CD4-positive, alpha-beta T cell (primary cell): ENCODE measurements at regions not wholly inside any gene's neighbourhood (a gene's known extent, or its start where the extent isn't known, plus 50 kb on each side); places are given as distances from the start of the nearest gene placed in this dataset.

Experiments used
- ATAC-seq: fragments of 200-7000 bp; cut with Tn5 transposase; one replicate; pipeline ENCODE4 v1.10.0; 2022; ENCODE audit warnings: mild to moderate bottlenecking; ENCODE audit not compliant: poor library complexity
- CTCF ChIA-PET: fragments of 350-600 bp; sonication (Branson Sonifier 250); formaldehyde crosslinking; loops from one replicate; lab custom pipeline; 2021; ENCODE audit warnings: antibody characterized with exemption, inconsistent platforms; lab: Charles Lee
- POLR2A ChIA-PET: fragments of 350-600 bp; sonication (Branson Sonifier 250); formaldehyde crosslinking; loops from one replicate; lab custom pipeline; 2021; ENCODE audit warnings: antibody characterized with exemption, inconsistent platforms; lab: Charles Lee
- DNase-seq, 14 experiments: peaks; one replicate each; pipeline ENCODE4 v3.0.0-alpha.2; 2013 to 2020; ENCODE audit warnings: mixed read lengths in 2 of 14
- H3K27ac ChIP-seq, 2 donors: one replicate each; pipeline versions ENCODE4 v1.5.1 to v1.7.0; 2013; ENCODE audit warnings: low read length in 2 of 2, low read depth in 1 of 2, mild to moderate bottlenecking in 1 of 2
- H3K27me3 ChIP-seq, 2 experiments: 1 replicate in 1 of 2; 2 replicates in 1 of 2; pipeline versions ENCODE4 v1.6.1 to v1.7.0; 2013; ENCODE audit warnings: low read length in 2 of 2, control low read depth in 1 of 2, mild to moderate bottlenecking in 1 of 2, moderate library complexity in 1 of 2; ENCODE audit not compliant: insufficient read depth in 2 of 2, control insufficient read depth in 1 of 2
- H3K36me3 ChIP-seq: one replicate; pipeline ENCODE4 v1.6.1; 2013; ENCODE audit warnings: low read length, control low read depth; ENCODE audit not compliant: insufficient read depth
- H3K4me1 ChIP-seq: one replicate; pipeline ENCODE4 v1.6.1; 2013; ENCODE audit warnings: low read length, control low read depth; ENCODE audit not compliant: insufficient read depth
- H3K4me3 ChIP-seq: one replicate; pipeline ENCODE4 v1.5.1; 2013; ENCODE audit warnings: mild to moderate bottlenecking, low read length, moderate library complexity
- H3K9me3 ChIP-seq, 2 experiments: 1 replicate in 1 of 2; 2 replicates in 1 of 2; pipeline versions ENCODE4 v1.6.1 to v1.7.0; 2013; ENCODE audit warnings: low read length in 2 of 2, mild to moderate bottlenecking in 2 of 2, control low read depth in 1 of 2, moderate library complexity in 1 of 2; ENCODE audit not compliant: control insufficient read depth in 1 of 2, insufficient read depth in 1 of 2
- H3K27ac Mint-ChIP-seq: one replicate; pipeline ENCODE4 v1.8.0; 2020; ENCODE audit warnings: mixed read lengths
- H3K27me3 Mint-ChIP-seq: one replicate; pipeline ENCODE4 v1.8.0; 2021; ENCODE audit warnings: mixed read lengths
- H3K36me3 Mint-ChIP-seq: one replicate; pipeline ENCODE4 v1.8.0; 2021; ENCODE audit warnings: low read depth, mixed read lengths
- H3K4me1 Mint-ChIP-seq: one replicate; pipeline ENCODE4 v1.8.0; 2021; ENCODE audit warnings: low read depth, mixed read lengths
- H3K4me3 Mint-ChIP-seq: one replicate; pipeline ENCODE4 v1.8.0; 2020; ENCODE audit warnings: mild to moderate bottlenecking, mixed read lengths
- H3K9me3 Mint-ChIP-seq: one replicate; pipeline ENCODE4 v1.8.0; 2020; ENCODE audit warnings: mixed read lengths
- CTCF ChIP-seq: fragments of 200-600 bp; IDR thresholded peaks from one replicate; pipeline ENCODE4 v1.8.0; 2022; ENCODE audit warnings: antibody characterized with exemption, mild to moderate bottlenecking
- intact Hi-C, 2 experiments: fragments of 100-400 bp; cut with DNase I in 1 of 2; cut with micrococcal nuclease in 1 of 2; formaldehyde crosslinking; loops; one replicate each; pipeline versions ENCODE4 v1.15.1 to v1.9.0; 2023 to 2025; cut with DNase I, micrococcal nuclease

- no peak for DNase-seq
- H3K9me3 Mint-ChIP-seq = no peaks in the 10 kb centered on the region
- Histone ChIP-seq H3K27ac (no peak overlapping the region), H3K27me3 (no peaks in the 10 kb centered on the region), H3K4me1 (no peaks in the 10 kb centered on the region), H3K36me3 (no peaks in the 10 kb centered on the region), H3K4me3 (no peak overlapping the region), H3K9me3 (no peaks in the 10 kb centered on the region)
- no peak for TF ChIP-seq CTCF
- intact Hi-C loops = loop anchor here (5.0 to 10.0 kb wide), 5 partner anchors 352 to 1029 kb away; no protein-coding TSS in a partner anchor
- H3K27me3 Mint-ChIP-seq = no peaks in the 10 kb centered on the region
- ChIA-PET POLR2A (no interaction called here), CTCF (interaction anchor here (0.5 to 1.5 kb wide), 3 partner anchors 23 to 140 kb away, joined by 3 to 5 read pairs (median 3); no protein-coding TSS in a partner anchor)
- H3K27ac Mint-ChIP-seq = no peak overlapping the region
- no peak overlapping the region for H3K4me3 Mint-ChIP-seq
- ATAC-seq = no peak
- H3K4me1 Mint-ChIP-seq = no peaks in the 10 kb centered on the region
- no peaks in the 10 kb centered on the region for H3K36me3 Mint-ChIP-seq
Observed at GRCh38 chr10:27364028-27364427, 123.4 kb upstream of the ACBD5 start.

- ATAC-seq (peak; percentile 100), DNase-seq (peak; percentile 70 to 90 (median 78))
- Mint-ChIP-seq H3K4me3 (no peak overlapping the region), H3K9me3 (no peaks in the 10 kb centered on the region), H3K27me3 (no peaks in the 10 kb centered on the region), H3K27ac (no peak overlapping the region), H3K36me3 (no peaks in the 10 kb centered on the region), H3K4me1 (no peaks in the 10 kb centered on the region)
- TF ChIP-seq CTCF = peak; percentile 93
- no peak overlapping the region for H3K27ac ChIP-seq
- ChIA-PET CTCF (interaction anchor here (0.6 to 2.3 kb wide), 6 partner anchors 15 to 192 kb away, joined by 3 to 19 read pairs (median 3); no protein-coding TSS in a partner anchor), POLR2A (interaction anchor here (0.5 to 1.0 kb wide), 3 partner anchors 11 to 121 kb away, joined by 3 to 4 read pairs (median 3); no protein-coding TSS in a partner anchor)
- no peaks in the 10 kb centered on the region for H3K4me1 ChIP-seq
- intact Hi-C loops = loop anchor here (1.0 to 10.0 kb wide), 6 partner anchors 136 to 1026 kb away; no protein-coding TSS in a partner anchor
- H3K4me3 ChIP-seq = no peak overlapping the region
- H3K9me3 ChIP-seq = no peaks in the 10 kb centered on the region
- no peaks in the 10 kb centered on the region for H3K27me3 ChIP-seq
- no peaks in the 10 kb centered on the region for H3K36me3 ChIP-seq
Observed at GRCh38 chr10:27360581-27361172, 120.1 kb upstream of the ACBD5 start.

GRCh38 chr10:27359792-27360355 is 119.3 kb upstream of the ACBD5 start:
- H3K27me3 Mint-ChIP-seq = no peaks in the 10 kb centered on the region
- H3K9me3 Mint-ChIP-seq = no peaks in the 10 kb centered on the region
- H3K4me3 Mint-ChIP-seq = no peak overlapping the region
- no peaks in the 10 kb centered on the region for H3K27me3 ChIP-seq
- no peaks in the 10 kb centered on the region for H3K9me3 ChIP-seq
- no peaks in the 10 kb centered on the region for H3K4me1 Mint-ChIP-seq
- no peak for TF ChIP-seq CTCF
- H3K27ac ChIP-seq = no peak overlapping the region
- intact Hi-C loops = loop anchor here (1.0 to 10.0 kb wide), 6 partner anchors 136 to 1025 kb away; no protein-coding TSS in a partner anchor
- H3K4me3 ChIP-seq = no peak overlapping the region
- H3K36me3 ChIP-seq = no peaks in the 10 kb centered on the region
- CTCF ChIA-PET = interaction anchor here (0.6 to 2.3 kb wide), 4 partner anchors 16 to 136 kb away, joined by 3 to 19 read pairs (median 3); no protein-coding TSS in a partner anchor
- POLR2A ChIA-PET = interaction anchor here (0.7 kb wide), 1 partner anchor 120 kb away, joined by 3 read pairs; no protein-coding TSS in a partner anchor
- no peak for DNase-seq
- no peaks in the 10 kb centered on the region for H3K36me3 Mint-ChIP-seq
- H3K4me1 ChIP-seq = no peaks in the 10 kb centered on the region
- ATAC-seq = no peak
- H3K27ac Mint-ChIP-seq = no peak overlapping the region
